Stimulated activated CD8-positive, alpha-beta memory T cell treated with anti-CD3 and anti-CD28 coated beads, Interleukin-12 subunit alpha, Interleukin-12 subunit beta, amount 100 ng/mL, for 1 hour (primary cell): ENCODE measurements at regions not wholly inside any gene's neighbourhood (a gene's known extent, or its start where the extent isn't known, plus 50 kb on each side); places are given as distances from the start of the nearest gene placed in this dataset.

ENCODE experiments used
- DNase-seq: peaks from one replicate; pipeline ENCODE4 v3.0.0-alpha.2; 2020; ENCODE audit warnings: low read depth

GRCh38 chr17:36756695-36757094 lies 155.3 kb downstream of the MRM1 start:
- no peak for DNase-seq

DNA sequence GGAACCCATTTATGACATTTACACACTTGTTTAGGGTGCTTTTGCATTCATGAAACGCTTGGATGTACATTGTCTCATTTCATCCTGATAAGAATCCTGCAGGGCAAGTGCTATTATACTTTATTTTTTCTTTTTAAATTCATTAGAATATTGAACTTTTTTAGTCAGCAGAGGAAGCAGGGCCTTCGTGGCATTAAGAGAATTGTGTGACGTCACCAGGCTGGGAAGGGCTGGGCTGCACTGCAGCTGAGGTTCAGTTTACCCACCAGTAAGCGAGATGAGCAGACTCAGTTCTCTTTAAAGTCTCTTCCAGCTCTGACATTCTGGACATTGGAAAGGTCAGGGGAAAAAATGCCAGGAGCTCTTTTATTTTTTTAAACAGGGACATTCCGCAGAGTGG lies 159.0 kb downstream of the MRM1 start:
- DNase-seq, result no peak

DNA sequence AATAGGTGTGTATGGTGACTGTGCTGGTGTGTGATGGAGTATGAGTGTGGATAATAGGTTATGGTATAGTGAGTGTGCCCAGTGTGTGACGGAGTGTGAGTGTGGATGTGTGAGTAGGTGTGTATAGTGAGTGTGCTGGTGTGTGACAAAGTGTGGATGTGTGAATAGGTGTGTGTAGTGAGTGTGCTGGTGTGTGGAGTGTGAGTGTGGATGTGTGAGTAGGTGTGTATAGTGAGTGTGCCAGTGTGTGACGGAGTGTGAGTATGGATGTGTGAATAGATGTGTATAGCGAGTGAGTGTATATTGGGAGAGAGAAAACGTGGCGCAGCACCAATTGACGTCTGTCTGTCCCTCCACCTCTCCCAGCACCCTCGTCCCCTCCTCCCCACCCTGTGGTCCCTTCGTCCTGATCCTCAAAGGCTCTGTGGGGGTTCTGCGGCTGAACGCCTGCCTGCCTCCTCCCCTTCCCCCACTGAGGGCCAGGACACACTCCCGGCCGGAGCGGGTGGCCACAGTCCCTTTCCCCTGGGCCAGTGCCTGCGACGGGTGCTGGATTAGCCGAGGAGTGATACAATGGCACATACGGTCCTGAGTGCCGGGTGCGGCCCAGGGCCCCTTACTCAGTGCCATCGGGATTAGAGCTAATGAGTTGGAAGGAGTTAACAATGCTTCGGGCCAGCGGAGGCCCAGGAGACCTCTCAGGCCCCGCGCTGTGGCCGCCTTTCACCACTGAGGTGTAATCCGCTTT lies 160.0 kb downstream of the MRM1 start:
- DNase-seq, result no peak

DNA sequence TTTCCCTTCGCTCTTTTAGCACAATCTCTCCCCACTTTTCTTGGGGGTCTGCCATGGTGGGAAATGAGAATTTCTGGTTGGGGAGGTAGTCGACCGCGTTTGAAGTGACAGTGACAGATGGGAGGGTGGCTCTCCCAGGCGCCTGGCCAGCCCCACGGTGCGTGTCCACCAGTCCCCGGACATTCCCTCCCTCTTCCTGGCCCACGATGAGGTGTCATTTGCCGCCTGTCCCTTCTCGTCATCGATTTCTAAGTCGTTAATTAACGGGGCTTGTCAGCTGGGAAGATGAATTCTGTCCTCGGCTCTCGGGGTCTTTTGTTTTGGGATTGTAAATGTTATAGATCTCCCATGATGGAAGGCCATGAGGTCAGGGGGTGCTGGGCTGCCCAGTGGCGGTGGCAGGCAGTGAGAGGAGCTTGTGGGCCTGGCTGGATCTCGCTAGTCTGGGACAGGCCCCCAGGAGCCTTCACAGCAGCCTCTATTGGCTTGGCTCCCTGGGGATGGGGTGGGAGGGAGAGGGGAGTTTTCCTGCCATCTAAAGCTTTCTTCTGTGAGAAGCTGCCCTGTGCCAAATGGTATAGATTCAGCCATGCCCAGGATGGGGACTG lies 164.2 kb downstream of the MRM1 start:
- DNase-seq, result no peak

DNA sequence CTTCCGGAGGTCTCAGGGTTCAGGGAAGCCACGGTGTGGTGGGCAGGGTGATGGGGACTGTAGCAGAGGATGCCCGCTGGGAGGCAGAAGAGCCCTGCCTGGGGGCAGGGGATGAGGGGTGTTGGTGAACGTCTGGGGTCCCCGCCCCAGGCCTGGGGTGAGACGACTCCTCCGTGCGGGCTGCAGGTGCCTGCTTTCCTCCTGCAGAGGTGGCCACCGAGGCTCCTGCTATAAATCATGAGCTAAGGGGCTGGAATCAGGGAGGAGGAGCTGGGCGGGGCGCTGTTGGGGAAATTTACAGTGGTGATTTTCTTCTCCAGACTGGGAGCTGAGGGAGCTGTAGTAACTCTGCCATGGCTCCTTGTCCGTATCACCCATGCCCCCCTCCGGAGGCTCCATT lies 167.0 kb downstream of the MRM1 start:
- no peak for DNase-seq

- no peak for DNase-seq
These were observed 164.2 kb upstream of the LHX1 start for GRCh38 chr17:36773039-36773438.

DNA sequence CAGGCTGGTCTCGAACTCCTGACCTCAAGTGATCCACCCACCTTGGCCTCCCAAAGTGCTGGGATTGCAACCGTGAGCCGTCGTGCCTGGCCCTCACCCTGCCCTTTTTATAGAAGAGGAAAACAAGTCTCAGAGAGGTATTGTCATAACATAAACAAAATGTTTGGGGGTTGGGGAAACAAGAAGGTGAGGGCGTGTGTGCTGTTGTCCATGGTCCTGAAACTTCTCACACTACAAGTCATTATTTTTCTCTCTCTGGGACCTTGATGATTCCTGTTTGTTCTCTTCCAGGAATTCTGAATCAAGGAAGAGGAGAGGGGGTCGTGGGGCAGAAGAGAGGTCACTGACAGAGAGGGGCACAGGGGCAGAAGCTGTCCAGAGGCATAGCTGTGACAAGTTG lies 160.2 kb upstream of the LHX1 start:
- DNase-seq, result no peak

GRCh38 chr17:36778448-36778847 lies 158.8 kb upstream of the LHX1 start:
- no peak for DNase-seq

- no peak for DNase-seq
These were observed 157.7 kb upstream of the LHX1 start for GRCh38 chr17:36779550-36779949.

- no peak for DNase-seq
These were observed 152.6 kb upstream of the LHX1 start for GRCh38 chr17:36784633-36785032.

DNA sequence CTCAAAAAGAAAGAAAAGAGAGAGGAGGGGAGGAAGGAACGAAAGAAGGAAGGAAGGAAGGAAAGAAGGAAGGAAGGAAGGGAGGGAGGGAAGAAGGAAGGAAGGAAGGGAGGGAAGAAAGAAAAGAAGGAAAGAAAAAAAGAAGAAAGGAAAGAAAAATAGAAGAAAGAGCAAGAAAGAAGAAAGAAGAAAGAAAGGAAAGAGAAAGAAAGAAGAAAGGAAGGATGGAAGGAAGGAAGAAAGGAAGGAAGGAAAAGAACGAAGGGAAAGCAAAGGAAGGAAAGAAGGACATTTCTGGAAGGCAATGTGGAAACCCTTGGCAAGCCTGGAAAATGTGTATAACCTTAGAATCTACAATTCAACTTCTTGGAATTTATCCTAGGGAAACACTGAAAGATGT lies 150.4 kb upstream of the LHX1 start:
- DNase-seq, result no peak

- no peak for DNase-seq
These were observed 145.9 kb upstream of the LHX1 start for GRCh38 chr17:36791150-36791941.

- no peak for DNase-seq
These were observed 145.3 kb upstream of the LHX1 start for GRCh38 chr17:36791942-36792475.

DNA sequence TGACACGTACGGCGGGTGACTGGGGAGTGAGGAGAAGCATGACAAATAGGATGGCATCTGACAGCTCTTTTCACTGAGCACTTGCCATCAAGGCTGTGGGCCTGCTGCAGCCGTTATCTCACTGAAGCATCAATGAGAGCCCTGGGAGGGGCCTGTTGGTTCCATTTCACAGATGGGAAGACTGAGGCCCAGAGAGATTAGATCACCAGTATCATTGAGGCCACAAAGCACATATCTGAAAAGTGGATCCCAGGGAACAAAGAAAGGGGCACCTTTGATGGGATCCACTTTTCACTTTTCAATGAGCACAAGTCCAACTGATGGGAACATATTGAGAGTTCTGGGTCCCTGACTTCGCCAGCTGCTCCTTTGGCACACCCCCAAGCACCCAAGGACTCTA lies 144.4 kb upstream of the LHX1 start:
- no peak for DNase-seq

GRCh38 chr17:36793976-36794375 lies 143.3 kb upstream of the LHX1 start:
- no peak for DNase-seq

- no peak for DNase-seq
These were observed 129.6 kb upstream of the LHX1 start for GRCh38 chr17:36807496-36808179.

- DNase-seq, result no peak
These were observed 129.1 kb upstream of the LHX1 start for GRCh38 chr17:36808180-36808661.

- no peak for DNase-seq
These were observed 124.5 kb upstream of the LHX1 start for GRCh38 chr17:36812762-36813161.

DNA sequence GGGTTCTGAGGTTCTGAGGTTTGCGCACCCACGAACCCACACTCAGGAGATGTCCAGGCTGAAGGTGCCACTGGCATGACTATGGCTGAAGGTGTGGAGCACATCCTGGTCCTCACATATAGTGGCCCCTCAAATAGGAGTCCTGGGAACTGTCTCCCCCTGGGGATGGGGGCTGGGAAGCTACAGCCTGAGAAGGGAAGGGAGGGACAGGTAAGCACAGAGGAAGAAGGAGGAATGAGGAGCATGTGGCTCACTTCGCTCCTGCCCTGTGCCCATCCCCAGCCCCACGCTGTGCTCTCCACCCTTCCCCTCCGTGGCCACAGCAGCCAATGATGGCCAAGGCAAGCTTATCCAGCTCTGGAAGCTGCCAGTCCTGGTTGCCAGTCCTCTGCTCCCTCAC lies 123.9 kb upstream of the LHX1 start:
- DNase-seq, result no peak

- no peak for DNase-seq
These were observed 123.2 kb upstream of the LHX1 start for GRCh38 chr17:36813957-36814563.

GRCh38 chr17:36814958-36815357 lies 122.3 kb upstream of the LHX1 start:
- no peak for DNase-seq
